DND-41 (cell line): ENCODE measurements at regions not wholly inside any gene's neighbourhood (a gene's known extent, or its start where the extent isn't known, plus 50 kb on each side); places are given as distances from the start of the nearest gene placed in this dataset.

Source experiments
- CTCF ChIP-seq: IDR thresholded peaks from 2 replicates; pipeline ENCODE4 v1.5.1; 2012; ENCODE audit warnings: borderline replicate concordance, low read length, moderate library complexity, mild to moderate bottlenecking; ENCODE audit not compliant: poor library complexity, severe bottlenecking; ENCODE audit errors: extremely low read depth
- EZH2 ChIP-seq: IDR thresholded peaks from 3 replicates; pipeline ENCODE4 v1.6.1; 2012; ENCODE audit warnings: borderline replicate concordance, low read depth, mild to moderate bottlenecking, moderate library complexity, low read length, inconsistent platforms; ENCODE audit not compliant: severe bottlenecking

GRCh38 chr14:30209136-30209535 is 281.5 kb upstream of the PRKD1 start:
- no peak for TF ChIP-seq CTCF
- no peak for TF ChIP-seq EZH2
